ENCODE measurements at regions not wholly inside any gene's neighbourhood (a gene's known extent, or its start where the extent isn't known, plus 50 kb on each side); places are given as distances from the start of the nearest gene placed in this dataset.

- no peak for FAIRE-seq
Observed at GRCh38 chr1:198865319-198865718, 226.5 kb downstream of the PTPRC start.

GRCh38 chr1:198867182-198867581, 228.3 kb downstream of the PTPRC start:
- FAIRE-seq: no peak

GRCh38 chr1:198873696-198874230, 234.9 kb downstream of the PTPRC start:
- no peak for FAIRE-seq

- FAIRE-seq: no peak
Observed at GRCh38 chr1:198876371-198876871, 237.6 kb downstream of the PTPRC start.

DNA sequence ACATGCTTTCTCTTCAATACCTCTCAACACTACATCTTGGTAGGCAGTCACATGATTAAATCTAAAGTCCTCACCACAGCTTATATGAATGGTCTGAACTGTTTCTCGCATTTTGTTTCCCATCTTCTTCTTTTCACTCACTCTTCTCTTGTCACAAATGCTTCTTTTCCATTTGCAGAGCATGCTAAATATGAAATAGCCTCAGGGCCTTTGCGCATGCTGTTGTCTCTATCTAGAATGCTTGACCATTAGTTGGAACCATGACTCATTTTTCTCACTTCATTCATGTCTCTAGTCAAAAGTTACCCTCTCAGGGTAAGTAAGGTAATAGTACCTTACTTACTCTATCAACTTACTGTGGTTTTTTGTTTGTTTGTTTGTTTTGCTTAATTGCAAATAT, 239.7 kb downstream of the PTPRC start:
- FAIRE-seq: no peak

- no peak for FAIRE-seq
Observed at GRCh38 chr1:198879711-198880306, 241.0 kb downstream of the PTPRC start.

- no peak for FAIRE-seq
Observed at GRCh38 chr1:198880397-198880796, 241.6 kb downstream of the PTPRC start.

- no peak for FAIRE-seq
Observed at GRCh38 chr1:198880818-198881597, 242.2 kb downstream of the PTPRC start.

GRCh38 chr1:198883184-198883583, 244.3 kb downstream of the PTPRC start:
- no peak for FAIRE-seq

- no peak for FAIRE-seq
Observed at GRCh38 chr1:198887866-198888265, 249.0 kb downstream of the PTPRC start.

DNA sequence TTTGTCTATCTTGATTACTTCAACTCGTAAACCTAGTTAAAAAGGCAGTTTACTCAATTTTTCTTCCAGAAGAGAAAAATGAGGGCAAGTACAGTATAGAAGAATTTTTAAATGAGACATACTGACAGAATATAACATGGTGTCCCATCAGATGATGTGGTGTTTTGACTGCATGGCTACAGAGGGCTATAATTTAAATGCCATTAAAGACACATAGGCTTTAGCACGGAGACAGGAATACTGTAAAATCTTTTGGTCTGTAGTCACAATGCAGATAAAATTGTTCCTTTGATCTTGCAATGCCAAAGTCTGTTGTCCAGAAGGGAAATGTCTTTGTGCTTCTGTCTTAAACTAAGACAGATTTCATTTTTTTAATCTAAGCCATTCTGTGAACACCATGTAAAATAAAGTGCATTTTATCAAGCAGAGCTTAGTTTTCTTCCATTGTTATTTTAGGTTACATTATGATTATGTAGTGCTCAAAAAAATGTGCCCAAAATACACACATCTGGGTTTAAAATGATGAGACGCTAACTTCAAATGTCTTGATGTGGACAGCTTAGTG, 249.6 kb downstream of the PTPRC start:
- FAIRE-seq: peak; percentile 3

GRCh38 chr1:198889101-198889500, 250.3 kb downstream of the PTPRC start:
- FAIRE-seq: no peak

- FAIRE-seq: no peak
Observed at GRCh38 chr1:198889749-198890148, 250.9 kb downstream of the PTPRC start.

DNA sequence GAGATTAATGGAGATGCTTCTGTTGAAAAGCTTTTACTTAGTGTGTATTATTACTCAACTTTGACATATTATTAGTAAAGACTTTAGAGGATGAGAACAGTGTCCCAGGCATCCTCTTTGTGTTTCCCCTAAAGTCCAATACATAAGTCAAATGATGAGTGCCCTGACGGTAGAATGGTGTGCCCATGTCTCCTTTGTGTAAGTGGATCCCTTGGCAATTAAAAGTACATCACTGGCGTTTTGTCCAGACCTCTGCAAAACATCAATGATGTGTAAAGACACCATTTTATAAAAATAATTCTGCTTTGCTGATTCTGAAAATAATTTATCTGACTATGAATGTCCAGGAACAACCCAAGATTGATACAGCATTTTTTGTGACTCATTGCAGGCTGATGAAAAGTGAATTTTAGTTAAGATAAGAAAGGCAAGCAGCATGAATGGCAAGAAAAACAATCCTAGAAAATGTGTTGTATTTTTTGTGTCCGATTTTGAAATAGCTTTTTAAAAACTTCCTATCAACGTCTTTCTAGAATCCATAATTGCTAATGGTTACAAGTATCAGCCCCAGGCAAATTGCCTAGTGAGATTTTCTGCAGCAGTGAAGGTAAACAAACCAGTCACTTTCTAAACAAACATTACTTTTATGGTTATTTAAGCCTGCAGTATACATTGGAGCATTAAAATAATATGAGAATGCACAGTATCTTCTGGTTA, 251.5 kb downstream of the PTPRC start:
- no peak for FAIRE-seq

GRCh38 chr1:198892065-198892464, 253.2 kb downstream of the PTPRC start:
- FAIRE-seq: no peak

GRCh38 chr1:198893141-198893540, 254.3 kb downstream of the PTPRC start:
- no peak for FAIRE-seq

GRCh38 chr1:198893763-198894444, 255.1 kb downstream of the PTPRC start:
- FAIRE-seq: no peak

- FAIRE-seq: no peak
Observed at GRCh38 chr1:198901266-198901665, 262.4 kb downstream of the PTPRC start.

GRCh38 chr1:198902655-198903054, 263.8 kb downstream of the PTPRC start:
- no peak for FAIRE-seq

GRCh38 chr1:198903203-198903602, 264.4 kb downstream of the PTPRC start:
- no peak for FAIRE-seq

GRCh38 chr1:198903621-198904020, 264.8 kb downstream of the PTPRC start:
- FAIRE-seq: no peak

DNA sequence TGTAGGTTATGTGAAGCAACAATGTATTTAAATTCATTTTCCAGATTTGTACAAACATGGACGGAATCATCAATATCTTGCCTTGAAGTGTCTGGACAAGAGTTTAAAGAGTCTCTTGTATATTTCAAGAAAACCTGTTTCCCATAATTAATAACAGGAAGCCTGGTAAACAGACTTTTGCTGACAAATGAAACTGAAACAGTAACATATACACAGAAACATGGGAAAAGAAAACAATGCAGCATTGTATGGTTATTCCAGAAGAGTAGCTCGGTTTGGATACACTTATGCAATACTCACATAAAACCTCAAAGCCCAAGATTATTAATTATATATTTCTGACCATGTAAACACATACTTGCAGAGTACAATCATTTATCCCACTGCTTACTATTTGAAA, 265.5 kb downstream of the PTPRC start:
- no peak for FAIRE-seq
